ENCODE measurements at regions not wholly inside any gene's neighbourhood (a gene's known extent, or its start where the extent isn't known, plus 50 kb on each side); places are given as distances from the start of the nearest gene placed in this dataset.
"Not testable (repeated sequence)": the region's sequence is repeated elsewhere in the genome, so short reads cannot be mapped to it uniquely, and the experiment has no call there.

- DNase-seq (ENCODE audit: low spot score), result no peak
Observed at GRCh38 chr2:216987252-216987821, 127.5 kb upstream of the TNP1 start.

DNA sequence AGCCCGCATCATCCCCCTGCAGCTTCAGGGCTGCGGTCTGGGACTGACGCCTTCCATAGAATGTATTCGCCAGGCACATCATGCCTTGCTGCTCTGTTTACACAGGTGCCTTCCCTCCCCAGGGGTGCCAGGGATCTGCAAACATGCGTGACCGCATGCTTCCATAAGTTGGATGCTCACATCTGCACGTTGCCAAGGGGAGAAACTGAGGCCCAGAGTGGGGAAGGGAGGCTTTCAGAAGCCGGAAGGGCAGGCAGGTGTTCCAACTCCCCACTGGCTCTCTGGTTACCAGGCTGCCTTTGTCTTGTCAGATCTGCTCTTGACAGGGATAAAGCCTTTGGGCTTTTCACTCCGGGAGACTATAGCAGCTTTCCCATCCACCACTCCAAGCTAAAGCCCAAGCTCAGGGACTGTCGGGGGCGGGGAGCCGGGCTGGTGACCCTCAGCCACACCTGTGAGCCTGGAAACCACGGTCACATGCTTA is 125.8 kb upstream of the TNP1 start:
- no peak for DNase-seq (ENCODE audit: low spot score)

DNA sequence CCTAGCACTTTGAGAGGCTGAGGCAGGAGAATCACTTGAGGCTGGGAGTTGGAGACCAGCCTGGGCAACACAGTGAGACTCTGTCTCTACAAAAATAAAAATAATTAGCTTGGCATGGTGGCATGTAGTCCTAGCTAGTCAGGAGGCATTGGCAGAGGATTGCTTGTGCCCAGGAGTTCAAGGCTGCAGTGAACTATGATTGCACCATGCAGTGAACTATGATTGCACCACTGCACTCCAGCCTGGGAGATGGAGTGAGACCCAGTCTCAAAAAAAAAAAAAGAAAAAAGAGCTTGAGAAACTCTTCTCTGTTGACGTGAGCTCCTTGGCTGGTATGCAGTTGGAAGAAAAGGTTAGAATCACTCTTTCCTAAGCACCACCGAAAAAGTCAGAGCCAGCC is 125.1 kb upstream of the TNP1 start:
- DNase-seq (ENCODE audit: low spot score), result no peak

GRCh38 chr2:216981951-216982350 is 122.1 kb upstream of the TNP1 start:
- DNase-seq (ENCODE audit: low spot score), result not testable (repeated sequence)

DNA sequence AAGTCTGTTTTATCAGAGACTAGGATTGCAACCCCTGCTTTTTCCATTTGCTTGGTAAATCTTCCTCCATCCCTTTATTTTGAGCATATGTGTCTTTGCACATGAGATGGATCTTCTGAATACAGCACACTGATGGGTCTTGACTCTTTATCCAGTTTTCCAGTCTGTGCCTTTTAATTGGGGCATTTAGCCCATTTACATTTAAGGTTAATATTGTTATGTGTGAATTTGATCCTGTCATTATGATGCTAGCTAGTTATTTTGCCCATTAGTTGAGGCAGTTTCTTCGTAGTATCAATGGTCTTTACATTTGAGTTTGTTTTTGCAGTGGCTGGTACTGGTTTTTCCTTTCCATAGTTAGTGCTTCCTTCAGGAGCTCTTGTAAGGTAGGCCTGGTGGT is 120.6 kb upstream of the TNP1 start:
- not testable (repeated sequence) for DNase-seq (ENCODE audit: low spot score)

- DNase-seq (ENCODE audit: low spot score), result no peak
Observed at GRCh38 chr2:216974321-216975302, 114.7 kb upstream of the TNP1 start.

DNA sequence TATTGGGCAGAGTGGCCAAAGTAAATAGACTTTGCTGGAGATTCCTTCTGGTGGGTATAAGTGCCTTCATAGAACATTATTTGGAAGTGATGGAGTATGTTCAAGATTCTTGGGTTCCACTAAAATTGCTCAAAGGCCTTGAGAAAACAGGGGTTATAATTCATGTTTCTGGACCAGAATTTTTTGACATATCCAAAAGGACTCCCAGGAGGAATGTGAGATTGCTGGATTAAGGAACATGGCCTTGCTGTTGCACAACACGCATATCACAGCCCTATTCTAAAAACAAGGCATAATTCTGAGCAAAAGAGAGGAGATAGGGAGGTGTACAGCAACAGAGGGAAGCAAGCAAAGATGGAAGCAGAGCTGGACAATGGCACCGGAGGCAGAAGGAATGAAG is 111.7 kb upstream of the TNP1 start:
- DNase-seq (ENCODE audit: low spot score), result no peak

- no peak for DNase-seq (ENCODE audit: low spot score)
Observed at GRCh38 chr2:216970359-216970915, 110.6 kb upstream of the TNP1 start.

DNA sequence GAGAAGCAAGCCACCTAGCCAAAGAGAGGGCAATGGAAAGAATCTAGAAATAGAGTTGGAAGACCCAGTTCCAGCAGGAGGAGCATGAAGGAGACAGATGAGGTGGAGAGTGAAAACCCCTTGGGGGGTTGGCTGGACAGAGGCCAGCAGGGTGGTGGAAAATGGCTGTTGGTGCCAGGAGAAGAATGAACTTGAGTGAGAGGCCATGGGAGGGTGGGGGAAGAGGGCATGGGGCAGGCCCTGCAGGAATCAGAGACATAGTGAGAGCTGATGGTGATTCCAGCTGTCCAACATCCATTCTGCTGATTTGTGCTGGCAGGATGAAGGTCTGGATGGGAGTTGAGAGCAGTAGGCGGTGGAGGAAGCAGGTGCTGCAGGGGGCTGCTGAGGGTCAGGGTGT is 108.0 kb upstream of the TNP1 start:
- DNase-seq (ENCODE audit: low spot score), result no peak

- DNase-seq (ENCODE audit: low spot score), result no peak
Observed at GRCh38 chr2:216960671-216961268, 100.9 kb upstream of the TNP1 start.

GRCh38 chr2:216959433-216959832 is 99.6 kb upstream of the TNP1 start:
- DNase-seq (ENCODE audit: low spot score), result no peak

GRCh38 chr2:216956820-216957493 is 97.1 kb upstream of the TNP1 start:
- DNase-seq (ENCODE audit: low spot score), result no peak

- no peak for DNase-seq (ENCODE audit: low spot score)
Observed at GRCh38 chr2:216951171-216951570, 91.3 kb upstream of the TNP1 start.

GRCh38 chr2:216950547-216950946 is 90.7 kb upstream of the TNP1 start:
- DNase-seq (ENCODE audit: low spot score), result no peak

DNA sequence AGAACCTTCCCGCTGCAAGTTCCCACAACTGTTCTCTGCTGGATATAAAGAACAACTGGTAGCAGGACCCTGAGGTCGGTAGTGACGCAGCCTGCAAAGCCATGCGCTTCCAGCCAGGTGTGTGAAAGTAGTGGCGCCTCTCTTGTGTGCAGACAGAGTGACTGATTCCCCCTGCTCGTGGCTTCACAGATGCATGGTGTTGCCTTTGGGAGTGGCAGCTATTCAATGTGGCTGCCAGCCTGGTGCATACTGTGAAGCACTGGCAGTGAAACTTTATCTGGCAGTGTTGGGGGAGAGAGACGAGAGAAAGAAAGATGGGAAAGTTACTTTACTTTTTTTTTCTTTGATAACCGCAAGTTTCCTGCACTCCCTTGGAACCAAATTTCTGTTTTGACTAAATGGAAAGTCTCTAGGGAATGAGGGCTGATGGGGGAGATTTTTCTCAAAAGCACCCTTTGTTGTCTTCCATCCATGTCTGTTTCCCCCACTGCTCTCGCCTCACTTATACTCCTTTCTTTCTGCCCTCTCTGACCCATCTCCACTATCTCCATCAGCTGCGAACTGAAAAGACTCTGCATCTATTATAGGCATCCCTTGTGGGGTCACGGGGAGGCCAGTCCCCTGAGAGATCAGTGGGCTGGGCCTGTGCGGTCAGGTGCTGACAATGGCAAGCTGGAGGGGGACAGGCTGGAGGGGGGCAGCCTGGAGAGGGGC is 90.0 kb upstream of the TNP1 start:
- no peak for DNase-seq (ENCODE audit: low spot score)

GRCh38 chr2:216947055-216947454 is 87.2 kb upstream of the TNP1 start:
- no peak for DNase-seq (ENCODE audit: low spot score)

- no peak for DNase-seq (ENCODE audit: low spot score)
Observed at GRCh38 chr2:216944733-216945132, 84.9 kb upstream of the TNP1 start.

- no peak for DNase-seq (ENCODE audit: low spot score)
Observed at GRCh38 chr2:216943109-216943508, 83.2 kb upstream of the TNP1 start.

DNA sequence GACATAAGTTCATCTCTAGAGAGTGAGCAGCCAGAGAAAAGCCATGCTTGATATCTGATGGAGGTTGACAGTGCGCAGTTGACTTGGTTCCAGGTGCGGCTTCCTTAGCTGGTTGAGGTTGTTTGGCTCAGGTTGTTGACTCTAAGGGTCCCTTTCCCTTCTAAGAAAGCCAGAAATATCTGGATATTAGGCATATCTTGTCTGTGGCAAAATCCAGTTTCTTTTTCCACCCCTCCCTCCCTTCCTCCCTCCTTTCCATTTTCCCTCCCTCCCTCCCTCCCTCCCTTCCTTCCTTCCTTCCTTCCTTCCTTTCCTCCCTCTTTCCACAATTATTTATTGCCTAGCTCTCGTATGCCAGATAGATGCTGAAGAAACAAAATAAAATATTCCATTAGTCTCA is 82.6 kb upstream of the TNP1 start:
- DNase-seq (ENCODE audit: low spot score), result no peak

- DNase-seq (ENCODE audit: low spot score), result no peak
Observed at GRCh38 chr2:216942016-216942415, 82.2 kb upstream of the TNP1 start.

GRCh38 chr2:216936954-216937357 is 77.1 kb upstream of the TNP1 start:
- DNase-seq (ENCODE audit: low spot score), result no peak

Data from kidney capillary endothelial cell (primary cell).